GM21619 (cell line): ENCODE measurements at regions not wholly inside any gene's neighbourhood (a gene's known extent, or its start where the extent isn't known, plus 50 kb on each side); places are given as distances from the start of the nearest gene placed in this dataset.

Source experiments
- ATAC-seq: cut with Tn5 transposase; IDR thresholded peaks from one replicate; pipeline ENCODE4 v1.9.1; 2021; ENCODE audit not compliant: unreplicated experiment

DNA sequence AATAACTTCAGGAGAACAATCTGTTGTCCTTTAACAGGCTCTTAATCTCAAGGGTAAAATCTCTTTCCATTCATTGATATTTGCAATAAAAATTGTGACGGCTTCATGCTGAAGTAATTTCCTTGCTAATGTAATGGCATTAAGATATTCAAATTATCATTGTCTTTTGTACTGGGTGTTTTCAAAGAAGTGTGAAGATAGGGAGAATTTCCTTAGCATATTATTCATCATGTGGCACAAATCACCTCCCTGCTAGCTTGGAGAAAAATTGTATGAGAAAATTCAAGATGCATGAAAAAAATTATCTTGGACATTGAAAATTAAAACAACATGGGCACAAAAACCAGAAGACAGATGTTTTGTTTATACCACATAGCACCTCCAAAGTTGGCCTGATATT lies 63.6 kb upstream of the ARID2 start:
- ATAC-seq: no peak

DNA sequence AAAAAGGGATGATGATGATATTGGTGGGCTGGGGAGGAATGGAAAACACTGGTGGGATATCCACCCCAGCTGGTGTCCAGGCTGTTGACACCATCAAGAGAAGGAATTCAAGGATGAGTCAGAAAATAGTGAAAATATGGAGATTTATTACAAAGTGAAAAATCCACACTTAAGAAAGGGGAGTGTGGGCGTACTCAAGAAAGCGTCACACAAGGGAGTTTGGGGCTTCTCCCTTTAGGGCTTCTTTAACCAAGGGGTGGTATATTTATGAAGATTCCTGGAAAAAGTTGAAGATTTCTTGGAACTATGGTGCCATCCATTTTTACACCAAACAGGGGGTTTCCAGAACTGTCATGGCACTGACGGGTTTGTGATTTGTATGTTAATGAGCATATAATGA lies 63.1 kb upstream of the ARID2 start:
- ATAC-seq: no peak

DNA sequence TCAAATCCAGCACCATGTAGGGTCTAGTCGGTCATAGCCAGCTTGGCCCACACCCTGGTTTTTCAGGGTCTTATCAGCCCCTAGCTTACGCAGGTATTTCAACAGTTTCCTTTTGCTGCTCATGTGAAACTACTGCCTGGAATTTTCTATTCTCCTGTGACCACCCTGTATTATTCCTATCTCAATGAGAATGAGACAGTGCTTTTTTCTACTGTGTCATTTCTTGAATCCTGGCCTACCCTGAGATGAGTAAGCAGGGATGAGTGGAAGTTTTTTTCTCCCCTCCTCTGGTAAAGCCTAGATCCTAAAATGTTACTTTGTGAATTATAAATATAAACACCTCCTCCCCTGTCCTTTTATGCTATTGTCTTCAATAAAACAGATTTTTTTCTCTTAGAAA lies 62.7 kb upstream of the ARID2 start:
- no peak for ATAC-seq

DNA sequence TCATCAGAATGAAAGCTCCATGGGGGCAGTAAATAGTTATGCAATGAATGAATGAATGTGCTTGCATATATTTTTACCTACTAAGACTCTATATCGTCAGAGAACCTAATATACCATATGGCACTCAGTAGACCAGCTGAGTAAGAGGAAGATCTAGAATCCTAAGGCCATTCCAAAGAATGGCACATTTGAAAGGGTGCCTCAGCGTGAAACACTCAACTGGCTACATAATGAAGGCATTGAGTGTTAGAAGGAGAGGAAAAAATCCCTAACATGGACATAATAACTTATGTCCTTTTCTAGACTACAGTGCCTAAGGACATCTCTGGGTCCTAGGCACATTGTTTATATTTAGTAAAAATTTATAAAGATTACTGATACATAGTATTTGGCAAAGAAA lies 61.7 kb upstream of the ARID2 start:
- no peak for ATAC-seq

DNA sequence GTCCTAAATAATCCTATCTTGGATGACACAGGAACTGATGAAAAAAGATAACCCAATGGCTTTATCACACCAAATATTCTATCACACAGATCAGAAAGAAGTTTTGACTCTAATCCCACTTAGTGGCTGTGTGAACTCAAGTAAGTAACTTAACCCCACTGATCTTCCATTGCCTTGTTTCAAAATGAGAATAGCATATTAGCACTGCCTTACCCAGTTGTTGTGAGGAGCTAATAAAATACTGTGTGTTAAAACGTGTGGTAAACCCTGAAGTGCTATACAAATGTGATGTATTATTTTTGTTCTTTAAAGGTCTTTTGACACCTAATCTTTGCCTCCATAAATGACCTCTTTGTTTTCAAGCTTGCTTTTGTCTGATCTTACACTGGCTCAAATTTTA lies 60.9 kb upstream of the ARID2 start:
- ATAC-seq: peak; percentile 23

DNA sequence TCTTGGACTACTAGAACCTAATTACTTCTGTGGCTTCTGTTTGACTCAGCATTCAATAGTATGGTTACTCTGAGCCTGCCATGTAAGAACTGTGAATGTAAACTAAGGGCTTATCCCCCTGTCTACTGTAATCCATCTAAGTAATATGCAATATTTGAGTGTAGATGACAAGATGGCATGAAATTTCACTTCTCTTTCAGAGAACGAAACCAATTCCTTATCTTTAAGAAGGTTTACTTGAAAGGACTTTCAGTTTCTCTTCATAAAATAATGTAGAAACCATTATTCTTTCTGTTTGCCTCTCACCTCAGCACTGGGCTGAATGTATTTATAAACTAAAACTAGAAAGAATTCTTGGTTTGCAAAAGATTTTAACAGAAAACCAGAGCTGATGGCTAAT lies 60.4 kb upstream of the ARID2 start:
- peak; percentile 83 for ATAC-seq

DNA sequence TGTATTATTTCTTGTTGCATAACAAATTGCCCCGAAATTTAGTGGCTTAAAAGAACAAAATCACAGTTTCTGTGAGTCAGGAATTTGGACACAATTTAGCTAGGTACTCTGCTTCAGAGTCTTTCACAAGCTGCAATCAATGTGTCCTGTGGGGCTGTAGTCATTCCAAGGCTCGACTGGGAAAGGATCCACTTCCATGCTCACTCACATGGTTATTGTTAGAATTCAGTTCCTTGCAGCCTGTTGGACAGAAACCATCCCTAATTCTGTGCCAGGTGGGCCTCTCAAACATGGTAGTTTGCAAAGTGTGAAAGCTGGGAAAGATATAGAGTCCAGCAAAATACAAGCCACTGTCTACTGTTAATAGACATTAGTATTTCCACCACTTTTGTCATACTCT lies 59.7 kb upstream of the ARID2 start:
- ATAC-seq: no peak

DNA sequence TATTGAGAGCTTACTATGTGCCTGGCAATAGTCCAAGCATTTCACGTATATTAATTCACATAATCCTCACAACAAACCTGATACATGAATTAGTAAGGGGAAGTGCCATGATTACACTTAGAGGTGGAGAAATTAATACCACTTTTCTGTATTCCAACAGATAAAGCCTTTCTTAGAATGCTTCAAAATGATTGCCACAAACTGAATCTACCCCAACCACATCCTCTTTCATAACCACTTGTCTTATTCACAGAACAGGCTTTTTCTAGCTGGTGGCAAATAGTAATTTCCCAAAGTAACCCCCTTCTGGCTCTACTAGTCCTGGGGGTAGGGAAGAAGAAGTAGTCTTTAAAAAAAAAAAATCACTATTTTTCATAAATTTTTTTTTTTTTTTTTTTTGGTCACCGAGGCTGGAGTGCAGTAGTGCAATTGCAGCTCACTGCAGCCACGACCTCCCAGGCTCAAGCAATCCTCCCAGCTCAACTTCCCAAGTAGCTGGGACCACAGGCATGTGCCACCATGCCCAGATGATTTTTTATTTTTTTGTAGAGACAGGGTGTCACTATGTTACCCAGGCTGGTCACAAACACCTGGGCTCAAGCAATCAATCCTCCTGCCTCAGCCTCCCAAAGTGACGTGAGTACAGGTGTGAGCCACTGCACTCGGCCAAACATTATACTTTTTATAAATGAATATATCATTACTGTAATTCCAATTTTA lies 59.0 kb upstream of the ARID2 start:
- peak; percentile 50 for ATAC-seq

DNA sequence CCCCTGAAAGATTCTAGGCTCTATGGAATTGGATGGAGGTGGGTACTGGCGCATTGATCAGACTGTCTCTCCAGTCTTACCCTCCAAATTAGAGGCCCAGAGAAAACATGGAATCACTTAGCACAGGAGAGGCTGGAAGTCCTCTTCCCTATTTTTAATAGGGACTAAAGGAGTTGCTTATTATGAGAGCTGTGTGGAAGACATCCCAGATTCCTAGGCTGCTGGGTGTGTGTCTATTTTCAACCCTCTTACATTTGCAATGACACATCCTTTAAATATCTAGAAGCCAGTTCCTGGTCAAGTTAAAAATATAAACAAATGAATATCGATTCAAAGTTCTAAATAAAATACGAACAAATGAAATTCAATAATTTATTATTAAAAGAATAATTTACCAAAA lies 58.3 kb upstream of the ARID2 start:
- ATAC-seq: no peak

DNA sequence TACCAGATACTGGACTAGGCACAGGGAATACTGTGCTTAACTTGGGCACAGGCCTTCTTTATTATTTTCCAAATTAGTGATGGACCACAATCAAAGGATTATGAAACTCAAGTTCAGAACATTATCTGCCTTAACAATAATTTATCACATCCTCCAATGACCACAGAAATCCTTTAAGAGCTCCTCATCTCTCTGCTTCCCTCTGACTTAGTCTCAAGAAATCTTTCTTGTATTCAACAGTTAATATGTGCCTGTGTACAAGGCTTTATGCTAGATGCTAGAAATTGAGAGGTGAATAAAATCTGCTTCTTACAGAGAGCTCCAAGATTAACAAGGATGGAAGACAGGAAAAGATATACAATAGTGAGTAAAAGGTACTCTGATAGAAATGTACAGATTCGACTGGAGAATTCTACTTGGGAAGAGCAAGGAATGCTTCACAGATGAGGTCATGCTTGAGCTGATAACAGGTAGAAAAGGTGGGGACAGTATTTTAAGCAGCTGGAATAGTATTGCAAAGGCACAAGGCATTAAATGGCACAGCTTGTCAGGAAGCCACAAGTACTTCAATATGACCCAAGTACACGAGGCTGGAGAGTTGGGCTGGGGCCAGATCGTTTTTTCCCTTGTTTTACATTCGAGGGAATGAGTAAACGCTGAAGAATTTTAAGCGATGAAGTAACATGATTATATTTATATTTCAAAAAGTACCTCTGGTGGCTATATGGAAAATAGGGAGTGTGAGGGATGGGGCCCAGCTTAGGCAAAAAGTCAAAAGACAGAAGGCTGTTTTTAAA lies 55.1 kb upstream of the ARID2 start:
- no peak for ATAC-seq

DNA sequence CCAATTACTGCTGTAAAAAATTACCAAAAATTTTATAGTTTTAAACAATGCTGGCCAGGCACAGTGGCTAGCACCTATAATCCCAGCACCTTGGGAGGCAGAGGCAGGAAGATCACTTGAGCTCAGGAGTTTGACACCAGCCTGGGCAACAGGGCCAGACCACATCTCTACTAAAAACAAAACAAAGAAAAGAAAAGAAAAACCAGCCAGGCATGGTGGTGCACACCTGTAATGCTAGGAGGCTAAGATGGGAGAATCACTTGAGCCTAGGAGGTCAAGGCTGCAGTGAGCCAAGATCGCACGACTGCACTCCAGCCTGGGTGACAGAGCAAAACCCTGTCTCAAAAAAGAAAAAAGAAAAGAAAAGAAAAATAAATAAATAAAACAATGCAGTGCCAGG lies 54.0 kb upstream of the ARID2 start:
- no peak for ATAC-seq
